Left hindlimb (tissue), 1 donor: ENCODE measurements at regions not wholly inside any gene's neighbourhood (a gene's known extent, or its start where the extent isn't known, plus 50 kb on each side); places are given as distances from the start of the nearest gene placed in this dataset.

Experiments
- DNase-seq: peaks from one replicate; pipeline ENCODE4 v3.0.0-alpha.2; 2018

DNA sequence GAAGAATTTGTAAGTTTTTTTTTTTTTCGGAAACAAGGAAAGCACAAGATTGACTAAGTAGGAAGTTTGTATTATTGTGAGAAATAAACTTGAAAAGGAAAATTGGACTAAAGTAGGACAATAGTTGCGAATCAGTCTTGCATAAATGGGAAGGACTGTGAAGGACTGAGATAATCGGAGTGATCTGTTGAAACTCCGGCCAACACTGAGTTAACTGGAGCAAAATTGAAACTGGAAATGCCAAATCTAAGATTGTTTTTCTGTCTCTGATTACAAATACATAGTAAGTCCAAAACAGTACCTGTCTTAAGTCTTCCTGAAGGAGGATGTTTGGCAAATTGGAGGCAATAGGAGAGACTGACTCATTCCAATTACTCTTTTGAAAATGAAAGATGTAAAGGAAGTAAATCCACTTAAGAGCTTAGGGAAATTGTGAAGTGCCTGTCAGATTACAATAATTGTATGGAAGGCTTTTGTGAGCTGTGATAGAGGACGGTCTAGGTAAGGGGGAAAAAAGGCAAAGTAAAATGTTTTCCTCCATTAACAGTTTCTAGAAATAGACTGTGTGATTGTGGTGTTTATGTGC is 204.9 kb upstream of the CYRIA start:
- DNase-seq = no peak

DNA sequence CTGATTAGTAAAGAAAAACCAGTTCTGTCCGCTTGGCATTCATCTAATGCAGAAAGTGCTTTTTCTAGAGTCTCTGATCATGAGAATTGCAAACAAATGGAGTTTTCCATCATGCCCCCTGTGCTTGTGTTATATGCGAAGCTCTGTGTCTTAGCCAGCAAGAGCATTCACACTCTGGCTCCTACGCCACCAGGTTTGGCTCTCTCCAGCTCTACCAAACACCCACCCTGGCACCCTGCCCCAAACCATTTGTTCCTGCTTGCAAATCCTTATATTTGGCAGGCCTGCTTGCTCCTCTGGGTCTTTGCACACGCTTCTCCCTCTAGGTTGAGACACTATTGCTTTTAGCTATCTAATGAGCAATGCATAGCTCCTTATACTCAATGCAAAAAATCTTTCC is 204.1 kb upstream of the CYRIA start:
- DNase-seq = no peak

DNA sequence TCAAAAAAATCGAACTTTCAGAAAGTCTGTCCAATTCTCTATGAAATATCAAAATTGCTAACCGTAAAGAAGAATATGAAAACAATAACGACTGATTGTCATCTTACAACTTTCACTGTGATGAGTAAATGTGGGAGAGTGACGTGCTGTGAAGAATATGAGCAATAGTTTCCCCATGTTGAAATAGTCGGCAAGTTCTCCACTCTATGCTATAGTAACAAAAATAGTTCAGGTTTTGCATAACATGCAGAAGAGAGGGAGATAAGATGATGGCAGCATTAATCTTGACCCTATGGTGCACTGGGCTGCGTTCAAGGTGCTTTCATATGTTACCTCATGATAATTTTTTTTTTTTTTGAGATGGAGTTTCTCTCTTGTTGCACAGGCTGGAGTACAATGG is 196.8 kb upstream of the CYRIA start:
- no peak for DNase-seq

DNA sequence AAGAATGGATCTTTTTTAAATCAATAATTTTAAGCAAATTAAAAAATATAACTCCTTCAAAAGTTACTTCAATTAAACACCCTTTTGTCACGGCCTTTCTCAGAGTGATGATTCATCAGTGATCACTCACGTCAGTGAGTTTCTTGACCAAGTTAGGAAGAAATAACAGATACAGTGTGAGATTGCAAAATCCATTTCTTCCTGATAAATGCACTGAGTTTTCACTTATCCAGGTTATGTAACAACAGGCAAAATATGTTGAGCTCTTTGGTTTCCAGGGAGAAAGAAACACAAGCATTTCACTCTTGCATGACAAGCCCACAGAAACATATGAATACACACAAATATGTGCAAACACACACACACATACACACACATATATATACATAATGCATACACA is 195.9 kb upstream of the CYRIA start:
- no peak for DNase-seq

GRCh38 chr2:16861111-16861510 is 195.5 kb upstream of the CYRIA start:
- DNase-seq = no peak

GRCh38 chr2:16860627-16861026 is 195.0 kb upstream of the CYRIA start:
- no peak for DNase-seq

DNA sequence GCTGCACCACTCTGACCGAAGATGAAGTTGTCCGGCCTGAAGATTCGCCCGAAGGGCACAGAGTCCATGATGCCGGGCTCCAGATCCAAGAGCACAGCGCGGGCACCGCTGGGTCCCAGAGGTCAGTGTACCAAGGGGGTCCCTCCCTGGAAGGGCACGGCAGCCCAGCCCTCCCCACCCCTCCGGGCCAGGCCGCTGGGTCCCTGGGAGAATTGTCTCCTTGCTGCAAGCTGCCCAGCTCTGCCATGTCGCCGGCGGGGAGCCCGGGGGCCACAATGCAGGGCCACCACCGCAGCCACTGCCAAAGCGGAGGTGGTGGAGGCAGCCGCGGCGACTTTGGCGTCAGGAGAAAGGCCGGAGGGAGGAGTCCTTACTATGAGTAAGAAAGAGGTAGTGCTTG is 189.5 kb upstream of the CYRIA start:
- no peak for DNase-seq

DNA sequence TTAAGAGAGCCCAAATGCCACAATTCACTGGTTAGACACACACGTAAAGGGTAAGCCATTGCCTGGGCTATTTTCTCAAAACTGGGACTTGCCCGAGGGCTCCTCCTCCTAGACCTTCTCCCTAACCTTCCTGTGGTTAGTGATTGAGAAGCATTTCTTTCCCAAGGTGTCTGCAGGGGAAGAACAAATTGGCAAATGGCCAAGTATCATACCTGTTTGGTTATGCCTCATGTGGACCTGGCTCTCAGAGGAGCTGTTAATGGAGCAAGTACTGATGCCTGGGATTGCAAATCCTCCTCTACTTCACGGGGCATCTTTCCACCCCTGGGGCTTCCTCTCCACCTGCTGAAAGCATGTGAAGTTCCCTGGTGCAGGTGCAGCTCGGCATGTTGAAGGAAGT is 187.5 kb upstream of the CYRIA start:
- DNase-seq = no peak

- no peak for DNase-seq
Measured at GRCh38 chr2:16852651-16853050, 187.0 kb upstream of the CYRIA start.

- no peak for DNase-seq
Measured at GRCh38 chr2:16851126-16851525, 185.5 kb upstream of the CYRIA start.

GRCh38 chr2:16840496-16841172 is 175.0 kb upstream of the CYRIA start:
- DNase-seq = no peak

GRCh38 chr2:16832910-16833309 is 167.3 kb upstream of the CYRIA start:
- no peak for DNase-seq

GRCh38 chr2:16828828-16829160 is 163.2 kb upstream of the CYRIA start:
- no peak for DNase-seq

GRCh38 chr2:16828044-16828827 is 162.6 kb upstream of the CYRIA start:
- no peak for DNase-seq

- no peak for DNase-seq
Measured at GRCh38 chr2:16824472-16824871, 158.8 kb upstream of the CYRIA start.

DNA sequence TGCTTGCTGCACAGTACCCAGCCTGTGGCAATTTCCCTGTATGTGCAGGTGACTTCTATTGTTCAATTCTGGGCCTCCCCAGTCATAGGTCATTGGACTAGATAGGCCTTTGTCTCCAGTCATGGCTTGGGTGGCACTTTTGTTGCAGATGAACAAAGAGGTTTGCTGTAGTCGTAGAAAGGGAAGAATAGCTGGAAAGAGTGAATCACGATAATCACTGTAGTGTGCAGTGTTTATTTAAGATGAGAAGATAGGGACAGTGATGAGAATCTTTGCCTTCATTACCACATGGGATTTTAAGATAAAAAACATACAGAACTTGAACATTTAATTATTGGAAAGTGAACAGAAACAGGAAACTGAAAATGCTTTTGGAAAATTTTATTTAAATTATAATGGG is 156.1 kb upstream of the CYRIA start:
- no peak for DNase-seq

DNA sequence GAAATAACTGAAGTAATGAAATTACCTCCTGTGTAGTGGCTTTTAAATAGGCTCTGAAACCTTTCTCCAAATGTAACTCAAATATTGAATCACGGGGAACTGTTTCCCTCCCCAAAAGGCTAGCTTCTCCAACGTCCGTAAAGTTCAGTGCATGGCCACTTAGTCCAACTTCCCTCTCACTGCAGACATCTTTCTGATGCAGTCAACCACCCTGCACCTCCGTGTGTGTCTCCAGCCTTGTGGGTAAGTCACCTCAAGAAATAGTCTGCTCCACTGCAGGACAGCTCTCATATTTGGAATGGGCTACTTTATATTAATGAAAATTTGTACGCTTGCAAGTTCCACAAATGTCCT is 152.5 kb upstream of the CYRIA start:
- no peak for DNase-seq

DNA sequence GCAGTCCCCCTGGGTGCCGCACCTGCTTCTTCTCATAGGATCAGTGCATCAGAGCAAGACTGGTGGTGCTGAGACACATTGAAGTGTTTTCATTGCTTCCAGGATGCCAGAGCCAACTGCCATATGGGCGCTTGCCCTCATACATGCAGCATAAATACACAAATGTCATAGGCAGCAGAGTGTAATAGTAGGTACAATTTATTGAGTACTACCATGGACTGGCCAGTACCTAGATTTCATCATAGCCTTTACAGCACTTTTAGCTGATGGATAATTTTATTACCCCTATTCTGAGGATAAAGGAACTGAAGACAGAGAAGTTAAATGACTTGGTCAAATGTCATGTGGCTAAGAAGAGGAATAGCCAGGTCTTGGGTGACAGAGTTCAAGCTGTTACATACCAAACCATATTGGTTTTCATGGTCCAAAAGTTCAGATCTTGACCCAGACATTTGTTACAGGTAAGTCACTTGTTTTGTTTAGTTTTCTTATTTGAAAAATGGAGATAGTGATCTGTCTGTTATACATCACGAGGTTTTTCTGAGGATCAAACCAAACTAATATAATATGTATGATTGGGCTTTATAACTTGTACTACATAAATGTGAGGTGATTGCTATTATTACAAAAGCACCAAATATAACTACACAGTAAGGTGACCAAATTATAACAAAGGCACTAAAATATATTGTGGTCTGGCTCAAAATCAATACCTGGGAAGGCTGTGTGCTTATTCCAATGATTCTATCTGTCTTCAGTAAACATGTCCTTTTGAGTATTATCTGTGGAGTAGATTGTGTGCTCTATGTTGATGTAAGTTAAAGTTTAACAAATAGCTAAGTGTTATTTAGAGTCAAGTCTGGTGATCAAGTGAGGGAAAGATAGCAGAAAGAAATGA is 151.9 kb upstream of the CYRIA start:
- DNase-seq = no peak

GRCh38 chr2:16816522-16816921 is 150.9 kb upstream of the CYRIA start:
- DNase-seq = no peak

- no peak for DNase-seq
Measured at GRCh38 chr2:16816016-16816415, 150.4 kb upstream of the CYRIA start.

DNA sequence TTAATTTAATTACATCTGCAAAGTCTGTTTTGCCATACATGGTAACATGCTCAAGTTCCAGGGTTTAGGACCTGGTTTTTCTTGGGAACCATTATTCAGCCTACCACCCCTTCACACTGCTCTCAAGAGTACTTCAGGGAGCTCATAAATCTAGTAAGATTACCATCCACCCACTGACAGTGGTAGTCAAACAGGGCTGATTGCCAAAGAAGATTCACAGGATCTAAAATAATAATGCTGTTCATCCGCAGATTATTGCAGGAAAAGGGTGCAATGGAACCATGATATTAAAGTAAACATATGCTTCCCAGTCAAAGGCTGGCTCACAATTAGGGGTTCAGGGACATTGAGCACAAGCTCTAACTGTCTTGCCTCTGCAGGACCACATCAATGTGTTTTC is 148.0 kb upstream of the CYRIA start:
- no peak for DNase-seq

GRCh38 chr2:16798472-16798871 is 132.8 kb upstream of the CYRIA start:
- no peak for DNase-seq

- no peak for DNase-seq
Measured at GRCh38 chr2:16791496-16791895, 125.9 kb upstream of the CYRIA start.

DNA sequence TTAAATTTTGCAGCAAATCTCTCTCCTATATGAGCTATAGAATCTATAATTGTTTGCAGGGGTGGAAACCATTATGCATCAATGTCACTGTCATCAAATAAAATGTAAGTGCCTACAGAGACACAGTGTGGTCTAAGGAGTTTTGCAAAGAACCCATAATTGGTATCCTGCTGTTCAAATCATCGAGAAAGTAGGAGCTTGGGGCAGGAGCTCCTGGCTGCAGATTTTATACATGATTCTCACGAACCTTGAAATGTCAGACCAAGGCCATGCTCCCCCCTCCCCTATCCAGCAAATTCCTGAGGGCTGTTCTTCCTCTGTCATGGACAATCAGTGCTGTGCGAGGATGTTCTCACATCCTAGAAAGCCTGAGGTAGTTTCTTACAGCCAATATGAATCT is 119.5 kb upstream of the CYRIA start:
- DNase-seq = no peak
